ENCODE measurements at regions not wholly inside any gene's neighbourhood (a gene's known extent, or its start where the extent isn't known, plus 50 kb on each side); places are given as distances from the start of the nearest gene placed in this dataset.

- Histone ChIP-seq H3K4me2 (ENCODE audit: control insufficient read depth, insufficient read depth) (no peak overlapping the region), H3K4me3 (no peak overlapping the region), H3K4me1 (ENCODE audit: control insufficient read depth, insufficient read depth, low read length) (no peaks in the 10 kb centered on the region), H3K27me3 (replicated peaks in 1 of 2; ENCODE audit: control insufficient read depth in 2 of 2, insufficient read depth in 2 of 2, low read length in 1 of 2) (no peaks in the 10 kb centered on the region), H2AFZ (ENCODE audit: control insufficient read depth, low read depth, low read length) (no peak overlapping the region), H3K9me3 (replicated peaks; ENCODE audit: control insufficient read depth, insufficient read depth, low read length) (no peaks in the 10 kb centered on the region), H3K27ac (ENCODE audit: control insufficient read depth, insufficient read depth) (no peak overlapping the region), H3K36me3 (ENCODE audit: control insufficient read depth in 2 of 2, insufficient read depth in 2 of 2, low read length in 1 of 2) (no peaks in the 10 kb centered on the region), H4K20me1 (ENCODE audit: control insufficient read depth, insufficient read depth) (no peaks in the 10 kb centered on the region), H3K79me2 (ENCODE audit: control insufficient read depth, insufficient read depth, low read length) (no peaks in the 10 kb centered on the region), H3K9ac (ENCODE audit: control insufficient read depth, insufficient read depth, low read length) (no peak overlapping the region)
- intact Hi-C loops (cut with micrococcal nuclease; ENCODE audit: unreplicated experiment), result no loop called here
- ATAC-seq (no peak), DNase-seq (ENCODE audit: low read depth, low spot score) (no peak), FAIRE-seq (no peak)
- ChIA-PET CTCF (no interaction called here), SMC1A (ENCODE audit: uncharacterized antibody, unreplicated experiment) (no interaction called here), RAD21 (ENCODE audit: unreplicated experiment) (no interaction called here), POLR2A (no interaction called here)
- 36% methylated on average over 1 of the region's 1 CpG for WGBS (ENCODE audit: insufficient coverage, insufficient replicate concordance, low lambda C conversion rate, missing lambda C conversion rate)
- BruUV-seq (replicated peaks), result no TSS peak
- no peak for TF ChIP-seq WRNIP1 (IDR thresholded peaks at IDR 0.05; ENCODE audit: borderline replicate concordance, low read depth, low read length)
- TF ChIP-seq NR2C2 (IDR thresholded peaks at IDR 0.05; ENCODE audit: borderline replicate concordance, control insufficient read depth, insufficient read length, low read depth), result no peak
- TF ChIP-seq ESRRA (IDR thresholded peaks at IDR 0.05; ENCODE audit: low read length), result no peak
- no peak for TF ChIP-seq SUZ12 (IDR thresholded peaks at IDR 0.05; ENCODE audit: unreplicated experiment)
- no peak for TF ChIP-seq SPI1 (IDR thresholded peaks at IDR 0.05; ENCODE audit: borderline replicate concordance, insufficient read depth, low read depth, low read length)
- no peak for TF ChIP-seq NFYA (IDR thresholded peaks at IDR 0.05; ENCODE audit: borderline replicate concordance, low read depth, low read length)
- TF ChIP-seq FOS (IDR thresholded peaks at IDR 0.05; ENCODE audit: borderline replicate concordance, extremely low read depth, insufficient read length), result no peak
- no peak for TF ChIP-seq BRCA1 (IDR thresholded peaks at IDR 0.05; ENCODE audit: low read depth, low read length)
- no peak for TF ChIP-seq SIX5 (IDR thresholded peaks at IDR 0.05; ENCODE audit: low read depth, low read length, severe bottlenecking)
- no peak for TF ChIP-seq HDAC6 (IDR thresholded peaks at IDR 0.05; ENCODE audit: unreplicated experiment)
- TF ChIP-seq PAX5 (IDR thresholded peaks at IDR 0.05; ENCODE audit: borderline replicate concordance, low read depth, low read length), result no peak
- TF ChIP-seq TAF1 (IDR thresholded peaks at IDR 0.05; ENCODE audit: borderline replicate concordance, low read depth, low read length), result no peak
- TF ChIP-seq ZNF384 (IDR thresholded peaks at IDR 0.05; ENCODE audit: borderline replicate concordance, low read depth, low read length), result no peak
- no peak for TF ChIP-seq CUX1 (IDR thresholded peaks at IDR 0.05; ENCODE audit: insufficient replicate concordance, low read depth, low read length)
- no peak for TF ChIP-seq TCF3 (IDR thresholded peaks at IDR 0.05; ENCODE audit: borderline replicate concordance, insufficient read depth, low read depth, low read length)
- no peak for TF ChIP-seq ZBED1 (IDR thresholded peaks at IDR 0.05; ENCODE audit: borderline replicate concordance)
- TF ChIP-seq RCOR1 (conservative IDR thresholded peaks at IDR 0.05; ENCODE audit: low read depth, low read length), result no peak
- no peak for TF ChIP-seq ZNF207 (IDR thresholded peaks at IDR 0.05; ENCODE audit: borderline replicate concordance)
- in situ Hi-C loops (cut with MboI), result no loop called here
Observed at GRCh38 chr20:16860914-16861313, 112.8 kb downstream of the OTOR start.
